Germinal center (tissue), 1 donor: ENCODE measurements at regions not wholly inside any gene's neighbourhood (a gene's known extent, or its start where the extent isn't known, plus 50 kb on each side); places are given as distances from the start of the nearest gene placed in this dataset.

Experiments used
- DNase-seq: peaks from one replicate; pipeline ENCODE4 v3.0.0; 2012; ENCODE audit warnings: mixed read lengths, low spot score

GRCh38 chr3:17946619-17947018 lies 204.2 kb upstream of the TBC1D5 start:
- no peak for DNase-seq

GRCh38 chr3:17945799-17946399 lies 203.5 kb upstream of the TBC1D5 start:
- no peak for DNase-seq

- DNase-seq, result no peak
Observed at GRCh38 chr3:17945018-17945798, 202.8 kb upstream of the TBC1D5 start.

GRCh38 chr3:17942856-17943255 lies 200.4 kb upstream of the TBC1D5 start:
- no peak for DNase-seq

- DNase-seq, result no peak
Observed at GRCh38 chr3:17941766-17942165, 199.3 kb upstream of the TBC1D5 start.

- no peak for DNase-seq
Observed at GRCh38 chr3:17941152-17941551, 198.7 kb upstream of the TBC1D5 start.

- DNase-seq, result no peak
Observed at GRCh38 chr3:17939157-17939556, 196.7 kb upstream of the TBC1D5 start.

GRCh38 chr3:17938313-17938712 lies 195.9 kb upstream of the TBC1D5 start:
- DNase-seq, result no peak

GRCh38 chr3:17936736-17937480 lies 194.5 kb upstream of the TBC1D5 start:
- DNase-seq, result no peak

- DNase-seq, result no peak
Observed at GRCh38 chr3:17935222-17935621, 192.8 kb upstream of the TBC1D5 start.

- no peak for DNase-seq
Observed at GRCh38 chr3:17932136-17932771, 189.8 kb upstream of the TBC1D5 start.

GRCh38 chr3:17931131-17931530 lies 188.7 kb upstream of the TBC1D5 start:
- DNase-seq, result no peak

GRCh38 chr3:17928502-17929145 lies 186.2 kb upstream of the TBC1D5 start:
- no peak for DNase-seq

- no peak for DNase-seq
Observed at GRCh38 chr3:17927036-17927435, 184.6 kb upstream of the TBC1D5 start.

GRCh38 chr3:17915341-17915740 lies 172.9 kb upstream of the TBC1D5 start:
- DNase-seq, result no peak

- no peak for DNase-seq
Observed at GRCh38 chr3:17913359-17913758, 170.9 kb upstream of the TBC1D5 start.

- DNase-seq, result no peak
Observed at GRCh38 chr3:17911986-17912760, 169.7 kb upstream of the TBC1D5 start.

GRCh38 chr3:17910922-17911321 lies 168.5 kb upstream of the TBC1D5 start:
- DNase-seq, result no peak

- no peak for DNase-seq
Observed at GRCh38 chr3:17909714-17910113, 167.3 kb upstream of the TBC1D5 start.

GRCh38 chr3:17908399-17909191 lies 166.2 kb upstream of the TBC1D5 start:
- DNase-seq, result no peak
